ENCODE measurements at regions not wholly inside any gene's neighbourhood (a gene's known extent, or its start where the extent isn't known, plus 50 kb on each side); places are given as distances from the start of the nearest gene placed in this dataset.

GRCh38 chr12:29032446-29032845 lies 116.6 kb upstream of the FAR2 start:
- no peak for ATAC-seq
- H3K36me3 Mint-ChIP-seq: peaks cover 0 to 4% (median 0%) of the 10 kb centered on the region in 5 donors
- Histone ChIP-seq H3K4me1 (ENCODE audit: control insufficient read depth in 2 of 2, insufficient read depth in 2 of 2, low read length in 2 of 2) (no peaks in the 10 kb centered on the region), H3K27me3 (ENCODE audit: control insufficient read depth in 2 of 2, insufficient read depth in 2 of 2, low read length in 2 of 2) (no peaks in the 10 kb centered on the region), H3K9me3 (ENCODE audit: control insufficient read depth in 2 of 3, low read length in 3 of 3) (no peaks in the 10 kb centered on the region), H3K36me3 (ENCODE audit: control insufficient read depth in 2 of 3, insufficient read depth in 3 of 3, low read length in 3 of 3) (no peaks in the 10 kb centered on the region), H3K4me3 (ENCODE audit: low read length) (no peak overlapping the region), H3K27ac (ENCODE audit: low read depth, low read length) (no peak overlapping the region)
- H3K9me3 Mint-ChIP-seq: peaks cover 0 to 4% (median 0%) of the 10 kb centered on the region in 11 donors
- H3K27me3 Mint-ChIP-seq: peaks cover 5 to 29% (median 18%) of the 10 kb centered on the region in 5 donors
- H3K27ac Mint-ChIP-seq: no peak overlapping the region
- H3K4me1 Mint-ChIP-seq: no peaks in the 10 kb centered on the region
- intact Hi-C loops (cut with micrococcal nuclease): no loop called here
- H3K4me3 Mint-ChIP-seq: no peak overlapping the region
- ChIA-PET POLR2A (no interaction called here), CTCF (no interaction called here)
- no peak for DNase-seq

GRCh38 chr12:29033519-29033918 lies 115.6 kb upstream of the FAR2 start:
- DNase-seq: no peak
- ChIA-PET CTCF (no interaction called here), POLR2A (no interaction called here)
- no peak for ATAC-seq
- no peak overlapping the region for H3K4me3 Mint-ChIP-seq
- no peak overlapping the region for H3K27ac Mint-ChIP-seq
- Histone ChIP-seq H3K36me3 (ENCODE audit: control insufficient read depth in 2 of 3, insufficient read depth in 3 of 3, low read length in 3 of 3) (no peaks in the 10 kb centered on the region), H3K27me3 (ENCODE audit: control insufficient read depth in 2 of 2, insufficient read depth in 2 of 2, low read length in 2 of 2) (no peaks in the 10 kb centered on the region), H3K4me3 (ENCODE audit: low read length) (no peak overlapping the region), H3K9me3 (ENCODE audit: control insufficient read depth in 2 of 3, low read length in 3 of 3) (no peaks in the 10 kb centered on the region), H3K4me1 (ENCODE audit: control insufficient read depth in 2 of 2, insufficient read depth in 2 of 2, low read length in 2 of 2) (no peaks in the 10 kb centered on the region), H3K27ac (ENCODE audit: low read depth, low read length) (no peak overlapping the region)
- H3K4me1 Mint-ChIP-seq: no peaks in the 10 kb centered on the region
- peaks cover 5 to 29% (median 18%) of the 10 kb centered on the region in 5 donors for H3K27me3 Mint-ChIP-seq
- peaks cover 0 to 4% (median 0%) of the 10 kb centered on the region in 5 donors for H3K36me3 Mint-ChIP-seq
- peaks cover 0 to 4% (median 0%) of the 10 kb centered on the region in 11 donors for H3K9me3 Mint-ChIP-seq
- intact Hi-C loops (cut with micrococcal nuclease): no loop called here

GRCh38 chr12:29035112-29035511 lies 114.0 kb upstream of the FAR2 start:
- Histone ChIP-seq H3K9me3 (ENCODE audit: control insufficient read depth in 2 of 3, low read length in 3 of 3) (no peaks in the 10 kb centered on the region), H3K36me3 (ENCODE audit: control insufficient read depth in 2 of 3, insufficient read depth in 3 of 3, low read length in 3 of 3) (no peaks in the 10 kb centered on the region), H3K4me3 (ENCODE audit: low read length) (no peak overlapping the region), H3K4me1 (ENCODE audit: control insufficient read depth in 2 of 2, insufficient read depth in 2 of 2, low read length in 2 of 2) (no peaks in the 10 kb centered on the region), H3K27ac (ENCODE audit: low read depth, low read length) (no peak overlapping the region), H3K27me3 (ENCODE audit: control insufficient read depth in 2 of 2, insufficient read depth in 2 of 2, low read length in 2 of 2) (no peaks in the 10 kb centered on the region)
- Mint-ChIP-seq H3K27me3 (peaks cover 2 to 36% (median 20%) of the 10 kb centered on the region in 5 donors), H3K4me3 (no peak overlapping the region), H3K36me3 (no peaks in the 10 kb centered on the region), H3K27ac (no peak overlapping the region), H3K4me1 (no peaks in the 10 kb centered on the region), H3K9me3 (peaks cover 0 to 1% (median 0%) of the 10 kb centered on the region in 11 donors)
- POLR2A ChIA-PET: no interaction called here
- no peak for ATAC-seq
- no peak for DNase-seq
- intact Hi-C loops (cut with micrococcal nuclease): no loop called here
- CTCF ChIA-PET: no interaction called here

- Mint-ChIP-seq H3K27me3 (peaks cover 6 to 42% (median 23%) of the 10 kb centered on the region in 5 donors), H3K9me3 (no peaks in the 10 kb centered on the region), H3K4me1 (no peaks in the 10 kb centered on the region), H3K36me3 (no peaks in the 10 kb centered on the region), H3K27ac (no peak overlapping the region), H3K4me3 (no peak overlapping the region)
- no peak for ATAC-seq
- ChIA-PET CTCF (no interaction called here), POLR2A (no interaction called here)
- H3K27me3 ChIP-seq (ENCODE audit: control insufficient read depth in 2 of 2, insufficient read depth in 2 of 2, low read length in 2 of 2): no peaks in the 10 kb centered on the region
- H3K27ac ChIP-seq (ENCODE audit: low read depth, low read length): no peak overlapping the region
- H3K9me3 ChIP-seq (ENCODE audit: control insufficient read depth in 2 of 3, low read length in 3 of 3): no peaks in the 10 kb centered on the region
- H3K4me1 ChIP-seq (ENCODE audit: control insufficient read depth in 2 of 2, insufficient read depth in 2 of 2, low read length in 2 of 2): no peaks in the 10 kb centered on the region
- no peak for DNase-seq
- H3K36me3 ChIP-seq (ENCODE audit: control insufficient read depth in 2 of 3, insufficient read depth in 3 of 3, low read length in 3 of 3): no peaks in the 10 kb centered on the region
- intact Hi-C loops (cut with micrococcal nuclease): no loop called here
- H3K4me3 ChIP-seq (ENCODE audit: low read length): no peak overlapping the region
These were observed 110.1 kb upstream of the FAR2 start for GRCh38 chr12:29039013-29039412.

GRCh38 chr12:29041621-29042020 lies 107.5 kb upstream of the FAR2 start:
- no peak overlapping the region for H3K27ac ChIP-seq (ENCODE audit: low read depth, low read length)
- CTCF ChIA-PET: no interaction called here
- H3K4me3 Mint-ChIP-seq: no peak overlapping the region
- no peaks in the 10 kb centered on the region for H3K27me3 ChIP-seq (ENCODE audit: control insufficient read depth in 2 of 2, insufficient read depth in 2 of 2, low read length in 2 of 2)
- ATAC-seq (no peak), DNase-seq (no peak)
- H3K9me3 Mint-ChIP-seq: no peaks in the 10 kb centered on the region
- intact Hi-C loops (cut with micrococcal nuclease): no loop called here
- no peak overlapping the region for H3K4me3 ChIP-seq (ENCODE audit: low read length)
- no peaks in the 10 kb centered on the region for H3K36me3 ChIP-seq (ENCODE audit: control insufficient read depth in 2 of 3, insufficient read depth in 3 of 3, low read length in 3 of 3)
- no peaks in the 10 kb centered on the region for H3K9me3 ChIP-seq (ENCODE audit: control insufficient read depth in 2 of 3, low read length in 3 of 3)
- H3K4me1 ChIP-seq (ENCODE audit: control insufficient read depth in 2 of 2, insufficient read depth in 2 of 2, low read length in 2 of 2): no peaks in the 10 kb centered on the region
- peaks cover 9 to 43% (median 23%) of the 10 kb centered on the region in 5 donors for H3K27me3 Mint-ChIP-seq
- H3K4me1 Mint-ChIP-seq: no peaks in the 10 kb centered on the region
- POLR2A ChIA-PET: no interaction called here
- no peaks in the 10 kb centered on the region for H3K36me3 Mint-ChIP-seq
- H3K27ac Mint-ChIP-seq: no peak overlapping the region

GRCh38 chr12:29043069-29043468 lies 106.0 kb upstream of the FAR2 start:
- ChIA-PET POLR2A (no interaction called here), CTCF (no interaction called here)
- Mint-ChIP-seq H3K36me3 (no peaks in the 10 kb centered on the region), H3K27ac (no peak overlapping the region), H3K27me3 (peaks cover 9 to 43% (median 23%) of the 10 kb centered on the region in 5 donors), H3K9me3 (no peaks in the 10 kb centered on the region), H3K4me3 (no peak overlapping the region), H3K4me1 (no peaks in the 10 kb centered on the region)
- no peak for DNase-seq
- H3K36me3 ChIP-seq (ENCODE audit: control insufficient read depth in 2 of 3, insufficient read depth in 3 of 3, low read length in 3 of 3): no peaks in the 10 kb centered on the region
- H3K9me3 ChIP-seq (ENCODE audit: control insufficient read depth in 2 of 3, low read length in 3 of 3): no peaks in the 10 kb centered on the region
- no peak overlapping the region for H3K27ac ChIP-seq (ENCODE audit: low read depth, low read length)
- intact Hi-C loops (cut with micrococcal nuclease): no loop called here
- H3K4me1 ChIP-seq (ENCODE audit: control insufficient read depth in 2 of 2, insufficient read depth in 2 of 2, low read length in 2 of 2): no peaks in the 10 kb centered on the region
- no peaks in the 10 kb centered on the region for H3K27me3 ChIP-seq (ENCODE audit: control insufficient read depth in 2 of 2, insufficient read depth in 2 of 2, low read length in 2 of 2)
- ATAC-seq: no peak
- no peak overlapping the region for H3K4me3 ChIP-seq (ENCODE audit: low read length)

GRCh38 chr12:29044799-29045198 lies 104.3 kb upstream of the FAR2 start:
- H3K4me3 ChIP-seq (ENCODE audit: low read length): no peak overlapping the region
- Mint-ChIP-seq H3K27ac (no peak overlapping the region), H3K4me1 (no peaks in the 10 kb centered on the region), H3K36me3 (no peaks in the 10 kb centered on the region), H3K4me3 (no peak overlapping the region), H3K9me3 (no peaks in the 10 kb centered on the region), H3K27me3 (peaks cover 5 to 32% (median 16%) of the 10 kb centered on the region in 5 donors)
- no peaks in the 10 kb centered on the region for H3K4me1 ChIP-seq (ENCODE audit: control insufficient read depth in 2 of 2, insufficient read depth in 2 of 2, low read length in 2 of 2)
- no peaks in the 10 kb centered on the region for H3K27me3 ChIP-seq (ENCODE audit: control insufficient read depth in 2 of 2, insufficient read depth in 2 of 2, low read length in 2 of 2)
- intact Hi-C loops (cut with micrococcal nuclease): no loop called here
- ChIA-PET POLR2A (no interaction called here), CTCF (no interaction called here)
- DNase-seq (no peak), ATAC-seq (no peak)
- no peaks in the 10 kb centered on the region for H3K9me3 ChIP-seq (ENCODE audit: control insufficient read depth in 2 of 3, low read length in 3 of 3)
- H3K36me3 ChIP-seq (ENCODE audit: control insufficient read depth in 2 of 3, insufficient read depth in 3 of 3, low read length in 3 of 3): no peaks in the 10 kb centered on the region
- no peak overlapping the region for H3K27ac ChIP-seq (ENCODE audit: low read depth, low read length)

All from naive thymus-derived CD4-positive, alpha-beta T cell (primary cell).